Stomach smooth muscle (tissue), 2 donors: ENCODE measurements at regions not wholly inside any gene's neighbourhood (a gene's known extent, or its start where the extent isn't known, plus 50 kb on each side); places are given as distances from the start of the nearest gene placed in this dataset.

Source experiments
- H3K27ac ChIP-seq: one replicate; pipeline ENCODE4 v1.7.0; 2013; ENCODE audit warnings: mild to moderate bottlenecking, low read length, inconsistent platforms
- H3K27me3 ChIP-seq, 2 donors: one replicate each; pipeline ENCODE4 v1.7.0; 2013; ENCODE audit warnings: low read length in 2 of 2; ENCODE audit not compliant: insufficient read depth in 2 of 2, control insufficient read depth in 1 of 2
- H3K36me3 ChIP-seq, 2 donors: one replicate each; pipeline ENCODE4 v1.7.0; 2013; ENCODE audit warnings: low read length in 2 of 2; ENCODE audit not compliant: control insufficient read depth in 2 of 2, insufficient read depth in 2 of 2
- H3K4me1 ChIP-seq: one replicate; pipeline ENCODE4 v1.7.0; 2013; ENCODE audit warnings: low read length; ENCODE audit not compliant: control insufficient read depth, insufficient read depth
- H3K4me3 ChIP-seq, 2 donors: one replicate each; pipeline ENCODE4 v1.7.0; 2013; ENCODE audit warnings: low read length in 2 of 2
- H3K9ac ChIP-seq, 2 donors: one replicate each; pipeline ENCODE4 v1.7.0; 2013; ENCODE audit warnings: low read length in 2 of 2, mild to moderate bottlenecking in 1 of 2
- H3K9me3 ChIP-seq, 2 donors: one replicate each; pipeline ENCODE4 v1.7.0; 2013; ENCODE audit warnings: low read length in 2 of 2; ENCODE audit not compliant: control insufficient read depth in 2 of 2
- donor health status: healthy.
- donor health status: Pancreatic carcinoma.

- Histone ChIP-seq H3K27ac (no peak overlapping the region), H3K4me3 (no peak overlapping the region), H3K4me1 (no peaks in the 10 kb centered on the region), H3K27me3 (peaks cover 0 to 2% of the 10 kb centered on the region in 2 donors), H3K9ac (no peak overlapping the region), H3K36me3 (no peaks in the 10 kb centered on the region), H3K9me3 (no peaks in the 10 kb centered on the region)
Measured at GRCh38 chr10:62464308-62464707, 90.1 kb downstream of the ZNF365 start.

DNA sequence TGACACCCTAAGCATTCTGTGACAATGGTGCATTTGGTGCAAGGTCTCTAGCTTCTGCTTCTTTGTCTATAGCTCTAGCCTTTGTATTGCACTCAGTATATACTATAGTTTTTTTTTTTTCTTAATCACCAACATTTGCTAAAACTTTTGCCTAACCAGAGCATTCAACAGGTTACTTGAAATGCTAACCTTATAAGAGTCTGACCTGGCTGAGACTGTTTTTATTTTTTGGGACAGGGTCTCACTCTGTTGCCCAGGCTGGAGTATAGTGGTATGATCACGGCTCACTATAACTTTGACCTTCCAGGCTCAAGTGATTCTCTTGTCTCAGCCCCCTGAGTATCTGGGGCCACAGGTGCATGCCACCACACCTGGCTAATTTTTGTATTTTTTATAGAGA lies 92.4 kb downstream of the ZNF365 start:
- H3K4me1 ChIP-seq: no peaks in the 10 kb centered on the region
- H3K27ac ChIP-seq: no peak overlapping the region
- no peaks in the 10 kb centered on the region for H3K36me3 ChIP-seq
- no peaks in the 10 kb centered on the region for H3K9me3 ChIP-seq
- H3K27me3 ChIP-seq: peaks cover 0 to 2% of the 10 kb centered on the region in 2 donors
- H3K4me3 ChIP-seq: no peak overlapping the region
- no peak overlapping the region for H3K9ac ChIP-seq

DNA sequence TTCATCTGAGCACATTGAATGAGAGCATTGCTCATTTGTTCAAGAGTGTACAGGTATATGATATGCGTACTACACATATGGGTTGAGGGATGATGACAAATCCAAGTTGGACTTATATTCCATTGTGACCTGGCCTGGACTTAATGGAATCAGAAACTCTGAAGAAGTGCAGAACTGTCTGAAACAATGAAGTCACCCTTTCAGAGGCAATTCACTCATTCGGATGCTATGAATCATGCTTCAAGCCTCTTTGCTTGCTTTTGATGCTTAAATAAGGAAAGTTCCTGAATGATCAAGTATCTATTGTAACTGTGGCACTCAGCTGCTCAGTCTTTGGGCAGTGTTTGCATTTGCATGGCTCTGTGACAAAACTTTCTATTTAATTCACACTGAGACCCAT lies 93.4 kb downstream of the ZNF365 start:
- no peak overlapping the region for H3K4me3 ChIP-seq
- H3K9ac ChIP-seq: no peak overlapping the region
- H3K4me1 ChIP-seq: no peaks in the 10 kb centered on the region

DNA sequence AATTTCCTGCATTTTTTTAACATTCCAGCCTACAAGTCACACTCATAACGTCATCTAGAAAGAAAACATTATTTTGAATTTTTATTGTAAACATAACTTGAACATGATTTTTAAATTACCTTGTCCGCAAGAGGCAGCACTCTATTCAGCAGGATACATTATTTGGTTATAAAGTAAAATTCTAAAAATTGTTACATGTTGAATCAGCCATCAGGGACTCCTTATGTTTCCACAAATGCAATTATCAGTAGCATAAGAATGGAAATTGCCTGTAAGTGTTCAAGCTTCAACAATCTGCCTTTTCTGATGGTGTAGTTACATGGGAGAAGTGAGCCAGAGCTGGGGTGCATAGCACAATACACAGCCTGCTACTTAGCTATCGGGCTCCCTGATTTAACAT lies 97.5 kb downstream of the ZNF365 start:
- Histone ChIP-seq H3K27ac (no peak overlapping the region), H3K4me3 (no peak overlapping the region), H3K9me3 (no peaks in the 10 kb centered on the region), H3K36me3 (no peaks in the 10 kb centered on the region), H3K9ac (no peak overlapping the region), H3K4me1 (no peaks in the 10 kb centered on the region), H3K27me3 (no peaks in the 10 kb centered on the region)

More for the DNA sequence above, 93.4 kb downstream of the ZNF365 start:
- peaks cover 0 to 2% of the 10 kb centered on the region in 2 donors for H3K27me3 ChIP-seq
- H3K9me3 ChIP-seq: no peaks in the 10 kb centered on the region
- H3K36me3 ChIP-seq: no peaks in the 10 kb centered on the region
- no peak overlapping the region for H3K27ac ChIP-seq

DNA sequence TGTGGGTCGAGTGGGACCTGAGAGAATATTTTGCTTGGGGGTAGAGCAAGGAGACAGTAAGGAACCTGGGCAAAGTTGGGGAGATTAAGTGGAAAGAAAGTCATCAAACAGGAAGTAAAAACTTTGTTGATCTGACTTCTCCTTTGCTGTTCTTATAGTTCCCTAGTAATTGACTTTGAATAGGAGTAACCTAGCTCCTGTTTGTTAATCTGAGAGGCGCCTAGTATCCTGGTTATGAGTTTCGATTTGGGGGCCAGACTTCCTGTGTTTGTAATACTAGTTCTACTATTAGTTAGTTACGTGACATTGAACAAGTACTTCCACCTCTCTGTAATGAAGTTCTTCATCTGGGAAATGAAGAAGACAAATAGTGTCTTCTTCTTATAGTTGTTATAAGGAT lies 99.1 kb downstream of the ZNF365 start:
- no peaks in the 10 kb centered on the region for H3K36me3 ChIP-seq

DNA sequence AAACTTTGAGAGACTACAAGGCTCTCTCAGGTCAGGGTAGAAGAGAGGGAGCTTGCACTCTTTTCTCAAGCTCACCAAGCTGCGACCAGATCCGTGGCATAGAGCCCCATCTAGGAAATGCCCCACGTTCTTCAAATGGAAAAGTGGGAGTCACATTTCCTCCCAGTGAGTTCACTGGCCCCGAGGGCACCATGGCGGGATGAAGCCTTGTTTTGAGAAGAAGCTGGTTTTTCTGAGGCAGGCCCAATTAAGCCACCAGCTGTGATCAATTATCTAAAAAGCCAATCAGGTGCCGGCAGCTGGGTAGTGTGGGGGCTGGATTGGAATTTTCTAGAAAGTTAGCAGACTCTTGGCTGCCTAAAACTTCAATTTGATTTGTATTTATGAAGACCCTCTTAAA lies 101.4 kb downstream of the ZNF365 start:
- Histone ChIP-seq H3K4me3 (no peak overlapping the region), H3K27ac (no peak overlapping the region), H3K4me1 (no peaks in the 10 kb centered on the region), H3K9ac (no peak overlapping the region), H3K36me3 (no peaks in the 10 kb centered on the region), H3K9me3 (no peaks in the 10 kb centered on the region), H3K27me3 (no peaks in the 10 kb centered on the region)

More for the DNA sequence above, 99.1 kb downstream of the ZNF365 start:
- Histone ChIP-seq H3K27me3 (no peaks in the 10 kb centered on the region), H3K9me3 (no peaks in the 10 kb centered on the region), H3K27ac (no peak overlapping the region), H3K9ac (no peak overlapping the region), H3K4me1 (no peaks in the 10 kb centered on the region), H3K4me3 (no peak overlapping the region)

DNA sequence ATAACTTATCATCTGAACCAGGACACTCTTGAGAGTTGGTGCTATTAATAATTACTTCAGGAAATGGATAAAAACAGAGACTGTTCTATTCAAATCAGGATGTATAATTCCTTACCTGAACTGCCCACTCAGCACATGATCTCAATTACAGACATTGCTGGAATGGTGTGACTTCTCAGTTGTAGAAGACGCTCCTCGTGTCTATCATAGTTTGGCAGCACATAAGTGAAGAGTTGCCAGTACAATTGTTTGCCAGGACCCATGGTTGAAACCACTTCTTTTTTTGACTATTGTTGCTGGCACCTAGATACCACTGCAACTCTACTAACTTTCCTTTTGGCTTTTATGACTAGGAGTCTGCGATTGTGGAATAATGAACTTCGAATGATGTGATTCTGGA lies 105.4 kb downstream of the ZNF365 start:
- Histone ChIP-seq H3K9ac (no peak overlapping the region), H3K4me1 (no peaks in the 10 kb centered on the region), H3K36me3 (no peaks in the 10 kb centered on the region), H3K4me3 (no peak overlapping the region), H3K27me3 (no peaks in the 10 kb centered on the region), H3K9me3 (no peaks in the 10 kb centered on the region), H3K27ac (no peak overlapping the region)

- H3K9me3 ChIP-seq: no peaks in the 10 kb centered on the region
- H3K4me1 ChIP-seq: no peaks in the 10 kb centered on the region
- H3K36me3 ChIP-seq: no peaks in the 10 kb centered on the region
- H3K9ac ChIP-seq: no peak overlapping the region
- no peak overlapping the region for H3K4me3 ChIP-seq
- no peak overlapping the region for H3K27ac ChIP-seq
- H3K27me3 ChIP-seq: no peaks in the 10 kb centered on the region
Measured at GRCh38 chr10:62480196-62480595, 106.0 kb downstream of the ZNF365 start.

GRCh38 chr10:62482581-62482980 lies 108.4 kb downstream of the ZNF365 start:
- H3K9me3 ChIP-seq: no peaks in the 10 kb centered on the region
- H3K36me3 ChIP-seq: no peaks in the 10 kb centered on the region
- no peak overlapping the region for H3K9ac ChIP-seq
- no peak overlapping the region for H3K27ac ChIP-seq
- H3K4me1 ChIP-seq: no peaks in the 10 kb centered on the region
- H3K4me3 ChIP-seq: no peak overlapping the region
- no peaks in the 10 kb centered on the region for H3K27me3 ChIP-seq

GRCh38 chr10:62491597-62491996 lies 117.4 kb downstream of the ZNF365 start:
- H3K9ac ChIP-seq: no peak overlapping the region
- H3K27ac ChIP-seq: no peak overlapping the region
- H3K4me1 ChIP-seq: no peaks in the 10 kb centered on the region
- H3K36me3 ChIP-seq: no peaks in the 10 kb centered on the region
- no peak overlapping the region for H3K4me3 ChIP-seq
- no peaks in the 10 kb centered on the region for H3K9me3 ChIP-seq
- H3K27me3 ChIP-seq: no peaks in the 10 kb centered on the region

GRCh38 chr10:62492012-62492869 lies 118.1 kb downstream of the ZNF365 start:
- no peaks in the 10 kb centered on the region for H3K27me3 ChIP-seq
- H3K4me3 ChIP-seq: no peak overlapping the region
- no peaks in the 10 kb centered on the region for H3K36me3 ChIP-seq
- no peak overlapping the region for H3K27ac ChIP-seq
- H3K4me1 ChIP-seq: no peaks in the 10 kb centered on the region
- H3K9ac ChIP-seq: no peak overlapping the region
- no peaks in the 10 kb centered on the region for H3K9me3 ChIP-seq
